Fibroblast of the aortic adventitia (primary cell): ENCODE measurements at regions not wholly inside any gene's neighbourhood (a gene's known extent, or its start where the extent isn't known, plus 50 kb on each side); places are given as distances from the start of the nearest gene placed in this dataset.

Experiments
- DNase-seq: peaks from one replicate; pipeline ENCODE4 v3.0.0-alpha.2; 2010; ENCODE audit warnings: low read depth
- H3K4me3 ChIP-seq: 2 replicates; pipeline ENCODE4 v1.5.1; 2011; ENCODE audit warnings: low read depth, mild to moderate bottlenecking, control low read depth, low read length, moderate library complexity
- TF ChIP-seq, protein P1 (sequence below): IDR thresholded peaks from 2 replicates; pipeline ENCODE4 v1.5.1; 2011; ENCODE audit warnings: mild to moderate bottlenecking, low read length, control low read depth, inconsistent platforms; ENCODE audit not compliant: insufficient read depth

DNA sequence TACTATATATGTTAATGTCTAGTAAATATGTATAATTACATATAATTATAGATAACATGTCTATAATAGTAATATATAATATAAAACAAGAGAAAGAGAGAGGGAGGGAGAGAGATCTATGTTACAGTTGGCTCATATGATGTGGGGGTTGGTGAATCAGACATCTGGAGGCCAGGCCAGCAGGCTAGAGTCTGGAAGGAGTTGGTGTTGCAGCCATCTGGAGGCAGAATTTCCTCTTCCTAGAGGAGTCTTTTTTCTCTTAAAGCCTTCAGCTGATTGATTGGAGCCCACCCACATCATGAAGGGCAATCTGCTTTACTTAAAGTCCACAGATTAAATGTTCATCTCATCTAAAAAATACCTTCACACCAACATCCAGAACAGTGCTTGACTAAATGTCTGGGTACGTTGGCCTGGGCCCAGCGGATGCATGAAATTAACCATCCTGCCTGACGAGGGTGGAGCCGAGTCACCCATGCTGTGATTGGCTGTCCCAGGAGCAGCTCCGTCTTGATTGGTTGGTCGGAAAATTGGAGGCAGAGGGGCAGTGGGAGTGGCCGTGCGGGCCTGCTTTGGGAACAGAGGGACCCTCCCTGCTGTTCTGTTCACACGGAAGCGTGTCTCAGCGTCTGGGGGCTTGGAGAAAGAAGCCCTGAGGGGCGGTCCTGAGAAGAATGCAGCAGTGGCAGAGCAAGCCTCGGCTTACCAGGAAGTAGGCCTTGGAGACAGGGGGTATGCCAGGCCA, 392.4 kb downstream of the QKI start:
- no peak for DNase-seq

GRCh38 chr6:163804991-163805390, 390.5 kb downstream of the QKI start:
- DNase-seq: no peak
- TF ChIP-seq, protein P1, sequence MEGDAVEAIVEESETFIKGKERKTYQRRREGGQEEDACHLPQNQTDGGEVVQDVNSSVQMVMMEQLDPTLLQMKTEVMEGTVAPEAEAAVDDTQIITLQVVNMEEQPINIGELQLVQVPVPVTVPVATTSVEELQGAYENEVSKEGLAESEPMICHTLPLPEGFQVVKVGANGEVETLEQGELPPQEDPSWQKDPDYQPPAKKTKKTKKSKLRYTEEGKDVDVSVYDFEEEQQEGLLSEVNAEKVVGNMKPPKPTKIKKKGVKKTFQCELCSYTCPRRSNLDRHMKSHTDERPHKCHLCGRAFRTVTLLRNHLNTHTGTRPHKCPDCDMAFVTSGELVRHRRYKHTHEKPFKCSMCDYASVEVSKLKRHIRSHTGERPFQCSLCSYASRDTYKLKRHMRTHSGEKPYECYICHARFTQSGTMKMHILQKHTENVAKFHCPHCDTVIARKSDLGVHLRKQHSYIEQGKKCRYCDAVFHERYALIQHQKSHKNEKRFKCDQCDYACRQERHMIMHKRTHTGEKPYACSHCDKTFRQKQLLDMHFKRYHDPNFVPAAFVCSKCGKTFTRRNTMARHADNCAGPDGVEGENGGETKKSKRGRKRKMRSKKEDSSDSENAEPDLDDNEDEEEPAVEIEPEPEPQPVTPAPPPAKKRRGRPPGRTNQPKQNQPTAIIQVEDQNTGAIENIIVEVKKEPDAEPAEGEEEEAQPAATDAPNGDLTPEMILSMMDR: no peak

More for the DNA sequence above, 392.4 kb downstream of the QKI start:
- TF ChIP-seq, protein P1: no peak
- H3K4me3 ChIP-seq: no peak overlapping the region

DNA sequence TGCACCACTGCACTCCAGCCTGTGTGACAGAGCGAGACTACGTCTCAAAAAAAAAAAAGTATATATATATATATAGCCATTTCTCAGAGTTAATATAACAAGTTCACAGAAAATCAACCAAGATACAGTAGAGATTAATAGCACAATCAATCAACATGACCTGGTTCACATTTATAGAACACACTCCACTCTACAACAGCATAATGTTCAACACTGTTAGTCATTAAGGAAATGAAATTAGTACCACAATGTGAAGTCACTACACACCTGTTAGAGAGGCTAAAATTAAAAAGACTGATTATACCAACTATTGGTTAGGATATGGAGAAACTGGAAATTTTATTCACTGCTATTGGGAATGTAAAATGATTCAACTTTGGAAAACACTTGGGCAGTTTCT, 387.7 kb downstream of the QKI start:
- TF ChIP-seq, protein P1: no peak
- no peak for DNase-seq

More at GRCh38 chr6:163804991-163805390, 390.5 kb downstream of the QKI start:
- no peak overlapping the region for H3K4me3 ChIP-seq

GRCh38 chr6:163797296-163797845, 382.9 kb downstream of the QKI start:
- no peak overlapping the region for H3K4me3 ChIP-seq
- TF ChIP-seq, protein P1: no peak
- no peak for DNase-seq

More for the DNA sequence above, 387.7 kb downstream of the QKI start:
- H3K4me3 ChIP-seq: no peak overlapping the region

GRCh38 chr6:163793011-163793983, 378.8 kb downstream of the QKI start:
- TF ChIP-seq, protein P1: no peak
- DNase-seq: peak; percentile 4
- no peak overlapping the region for H3K4me3 ChIP-seq

GRCh38 chr6:163790266-163790840, 375.8 kb downstream of the QKI start:
- TF ChIP-seq, protein P1: no peak
- no peak overlapping the region for H3K4me3 ChIP-seq
- DNase-seq: peak; percentile 1
